Endothelial cell (in vitro differentiated cells): ENCODE measurements at regions not wholly inside any gene's neighbourhood (a gene's known extent, or its start where the extent isn't known, plus 50 kb on each side); places are given as distances from the start of the nearest gene placed in this dataset.

Experiments used
- DNase-seq: peaks from one replicate; pipeline ENCODE4 v3.0.0; 2021; ENCODE audit warnings: low spot score
- H3K27ac Mint-ChIP-seq: one replicate; pipeline ENCODE4 v1.8.0; 2021; ENCODE audit warnings: mixed read lengths, inconsistent platforms; ENCODE audit not compliant: unreplicated experiment
- H3K27me3 Mint-ChIP-seq: one replicate; pipeline ENCODE4 v1.8.0; 2021; ENCODE audit warnings: mild to moderate bottlenecking, moderate library complexity, mixed read lengths, inconsistent platforms; ENCODE audit not compliant: unreplicated experiment
- H3K36me3 Mint-ChIP-seq: one replicate; pipeline ENCODE4 v1.8.0; 2021; ENCODE audit warnings: mild to moderate bottlenecking, low read depth, mixed read lengths, inconsistent platforms; ENCODE audit not compliant: unreplicated experiment
- H3K4me1 Mint-ChIP-seq: one replicate; pipeline ENCODE4 v1.8.0; 2021; ENCODE audit warnings: mild to moderate bottlenecking, mixed read lengths, inconsistent platforms; ENCODE audit not compliant: unreplicated experiment
- H3K4me3 Mint-ChIP-seq: one replicate; pipeline ENCODE4 v1.8.0; 2021; ENCODE audit warnings: mild to moderate bottlenecking, mixed read lengths, inconsistent platforms; ENCODE audit not compliant: unreplicated experiment
- H3K9me3 Mint-ChIP-seq: one replicate; pipeline ENCODE4 v1.8.0; 2021; ENCODE audit warnings: mixed read lengths, inconsistent platforms; ENCODE audit not compliant: unreplicated experiment
- CTCF ChIP-seq: fragments of 200-600 bp; sonication (generic); IDR thresholded peaks from one replicate; pipeline ENCODE4 v1.5.0; 2021; ENCODE audit warnings: antibody characterized with exemption; ENCODE audit not compliant: unreplicated experiment

GRCh38 chr6:9936551-9936950 is 478.3 kb downstream of the TFAP2A start:
- TF ChIP-seq CTCF, result no peak
- H3K36me3 Mint-ChIP-seq, result no peaks in the 10 kb centered on the region
- H3K4me1 Mint-ChIP-seq, result no peaks in the 10 kb centered on the region
- DNase-seq, result no peak
- no peaks in the 10 kb centered on the region for H3K9me3 Mint-ChIP-seq
- no peak overlapping the region for H3K4me3 Mint-ChIP-seq
- no peaks in the 10 kb centered on the region for H3K27me3 Mint-ChIP-seq
- no peak overlapping the region for H3K27ac Mint-ChIP-seq

- no peak overlapping the region for H3K4me3 Mint-ChIP-seq
- H3K36me3 Mint-ChIP-seq, result no peaks in the 10 kb centered on the region
- TF ChIP-seq CTCF, result no peak
- H3K4me1 Mint-ChIP-seq, result no peaks in the 10 kb centered on the region
- H3K27me3 Mint-ChIP-seq, result no peaks in the 10 kb centered on the region
- no peak for DNase-seq
- H3K27ac Mint-ChIP-seq, result no peak overlapping the region
- no peaks in the 10 kb centered on the region for H3K9me3 Mint-ChIP-seq
These were observed 481.2 kb downstream of the TFAP2A start for GRCh38 chr6:9933677-9934076.

- H3K9me3 Mint-ChIP-seq, result no peaks in the 10 kb centered on the region
- no peaks in the 10 kb centered on the region for H3K27me3 Mint-ChIP-seq
- no peaks in the 10 kb centered on the region for H3K36me3 Mint-ChIP-seq
- no peak overlapping the region for H3K4me3 Mint-ChIP-seq
- TF ChIP-seq CTCF, result no peak
- DNase-seq, result no peak
- no peak overlapping the region for H3K27ac Mint-ChIP-seq
- H3K4me1 Mint-ChIP-seq, result peaks cover 8% of the 10 kb centered on the region
These were observed 487.6 kb downstream of the TFAP2A start for GRCh38 chr6:9927275-9927674.

GRCh38 chr6:9924971-9925370 is 489.9 kb downstream of the TFAP2A start:
- Mint-ChIP-seq H3K4me3 (no peak overlapping the region), H3K36me3 (no peaks in the 10 kb centered on the region), H3K4me1 (peaks cover 8% of the 10 kb centered on the region), H3K9me3 (no peaks in the 10 kb centered on the region), H3K27me3 (no peaks in the 10 kb centered on the region), H3K27ac (no peak overlapping the region)
- DNase-seq, result no peak
- no peak for TF ChIP-seq CTCF

GRCh38 chr6:9921366-9921765 is 493.5 kb downstream of the TFAP2A start:
- Mint-ChIP-seq H3K9me3 (no peaks in the 10 kb centered on the region), H3K4me3 (no peak overlapping the region), H3K27me3 (no peaks in the 10 kb centered on the region), H3K36me3 (no peaks in the 10 kb centered on the region), H3K27ac (no peak overlapping the region), H3K4me1 (no peaks in the 10 kb centered on the region)
- DNase-seq, result no peak
- no peak for TF ChIP-seq CTCF
